ENCODE measurements at regions not wholly inside any gene's neighbourhood (a gene's known extent, or its start where the extent isn't known, plus 50 kb on each side); places are given as distances from the start of the nearest gene placed in this dataset.

- no peaks in the 10 kb centered on the region for H3K36me3 ChIP-seq (ENCODE audit: control insufficient read depth, insufficient read depth, low read length)
- no peak for DNase-seq (ENCODE audit: low read depth, low spot score)
- H3K4me1 ChIP-seq (ENCODE audit: control insufficient read depth, insufficient read depth, low read length), result no peaks in the 10 kb centered on the region
- H3K27ac ChIP-seq (ENCODE audit: low read length), result no peak overlapping the region
- no peaks in the 10 kb centered on the region for H3K27me3 ChIP-seq (ENCODE audit: control insufficient read depth, insufficient read depth, low read length)
- no CpG with 5 or more reads among the region's 5 CpGs for WGBS (ENCODE audit: insufficient coverage, insufficient read length)
- no peak overlapping the region for H3K4me3 ChIP-seq (ENCODE audit: low read length)
- no peaks in the 10 kb centered on the region for H3K9me3 ChIP-seq (ENCODE audit: control insufficient read depth, insufficient read depth, low read length)
These were observed 111.2 kb upstream of the RAPGEF2 start for GRCh38 chr4:158991534-158992155.

- Histone ChIP-seq H3K27me3 (ENCODE audit: control insufficient read depth, insufficient read depth, low read length) (no peaks in the 10 kb centered on the region), H3K27ac (ENCODE audit: low read length) (no peak overlapping the region), H3K36me3 (ENCODE audit: control insufficient read depth, insufficient read depth, low read length) (no peaks in the 10 kb centered on the region), H3K4me1 (ENCODE audit: control insufficient read depth, insufficient read depth, low read length) (no peaks in the 10 kb centered on the region), H3K9me3 (ENCODE audit: control insufficient read depth, insufficient read depth, low read length) (no peaks in the 10 kb centered on the region), H3K4me3 (ENCODE audit: low read length) (no peak overlapping the region)
- WGBS (ENCODE audit: insufficient coverage, insufficient read length), result no CpG with 5 or more reads among the region's 2 CpGs
- DNase-seq (ENCODE audit: low read depth, low spot score), result no peak
These were observed 109.0 kb upstream of the RAPGEF2 start for GRCh38 chr4:158993891-158994290.

- H3K9me3 ChIP-seq (ENCODE audit: control insufficient read depth, insufficient read depth, low read length), result no peaks in the 10 kb centered on the region
- DNase-seq (ENCODE audit: low read depth, low spot score), result no peak
- H3K36me3 ChIP-seq (ENCODE audit: control insufficient read depth, insufficient read depth, low read length), result no peaks in the 10 kb centered on the region
- H3K4me3 ChIP-seq (ENCODE audit: low read length), result no peak overlapping the region
- no CpG with 5 or more reads among the region's 2 CpGs for WGBS (ENCODE audit: insufficient coverage, insufficient read length)
- H3K27me3 ChIP-seq (ENCODE audit: control insufficient read depth, insufficient read depth, low read length), result no peaks in the 10 kb centered on the region
- H3K4me1 ChIP-seq (ENCODE audit: control insufficient read depth, insufficient read depth, low read length), result no peaks in the 10 kb centered on the region
- H3K27ac ChIP-seq (ENCODE audit: low read length), result no peak overlapping the region
These were observed 107.8 kb upstream of the RAPGEF2 start for GRCh38 chr4:158995040-158995439.

DNA sequence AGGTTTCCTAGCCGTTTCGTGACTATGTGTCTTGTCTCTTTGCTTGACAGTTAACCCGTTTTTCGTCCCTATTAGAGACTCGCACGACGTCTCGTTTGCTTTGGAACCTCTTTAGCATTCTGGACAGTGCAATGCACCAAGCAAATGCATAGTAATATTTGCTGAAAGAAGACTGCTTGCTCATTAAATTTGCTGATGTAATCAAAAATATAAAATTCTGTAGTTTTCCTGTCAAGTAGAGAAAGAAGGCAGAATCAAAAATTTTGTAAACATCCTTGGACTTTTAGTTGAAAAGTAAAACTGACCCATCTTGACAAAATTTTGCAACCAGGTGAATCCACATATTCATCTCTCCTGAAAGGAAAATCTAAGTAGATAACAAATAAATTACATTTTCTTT is 106.9 kb upstream of the RAPGEF2 start:
- no peaks in the 10 kb centered on the region for H3K4me1 ChIP-seq (ENCODE audit: control insufficient read depth, insufficient read depth, low read length)
- no peaks in the 10 kb centered on the region for H3K9me3 ChIP-seq (ENCODE audit: control insufficient read depth, insufficient read depth, low read length)
- DNase-seq (ENCODE audit: low read depth, low spot score), result no peak
- H3K4me3 ChIP-seq (ENCODE audit: low read length), result no peak overlapping the region
- no peaks in the 10 kb centered on the region for H3K27me3 ChIP-seq (ENCODE audit: control insufficient read depth, insufficient read depth, low read length)
- no peak overlapping the region for H3K27ac ChIP-seq (ENCODE audit: low read length)
- no CpG with 5 or more reads among the region's 8 CpGs for WGBS (ENCODE audit: insufficient coverage, insufficient read length)
- no peaks in the 10 kb centered on the region for H3K36me3 ChIP-seq (ENCODE audit: control insufficient read depth, insufficient read depth, low read length)

DNA sequence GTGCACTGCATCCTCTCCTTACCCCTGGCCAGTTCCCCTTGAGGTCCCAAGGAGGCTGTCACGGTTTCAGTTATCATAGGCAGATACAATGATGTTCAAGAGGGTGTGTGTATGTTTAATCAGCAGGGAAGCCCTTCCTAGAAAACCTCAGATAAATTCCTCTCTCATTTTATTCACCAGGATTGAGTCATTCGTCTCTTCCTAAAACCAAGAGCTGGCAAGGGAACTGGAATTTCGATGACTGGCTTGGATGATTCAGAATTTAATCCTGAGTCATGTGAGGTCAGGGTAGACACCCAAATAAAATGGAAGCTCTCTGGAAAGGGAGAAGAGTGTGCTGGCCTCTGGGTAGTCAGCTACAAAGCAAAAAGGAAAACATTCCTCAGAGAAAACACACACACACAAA is 106.2 kb upstream of the RAPGEF2 start:
- no peaks in the 10 kb centered on the region for H3K27me3 ChIP-seq (ENCODE audit: control insufficient read depth, insufficient read depth, low read length)
- H3K27ac ChIP-seq (ENCODE audit: low read length), result no peak overlapping the region
- no peak overlapping the region for H3K4me3 ChIP-seq (ENCODE audit: low read length)
- H3K36me3 ChIP-seq (ENCODE audit: control insufficient read depth, insufficient read depth, low read length), result no peaks in the 10 kb centered on the region
- no peaks in the 10 kb centered on the region for H3K9me3 ChIP-seq (ENCODE audit: control insufficient read depth, insufficient read depth, low read length)
- H3K4me1 ChIP-seq (ENCODE audit: control insufficient read depth, insufficient read depth, low read length), result no peaks in the 10 kb centered on the region
- DNase-seq (ENCODE audit: low read depth, low spot score), result no peak
- WGBS (ENCODE audit: insufficient coverage, insufficient read length), result no CpG with 5 or more reads among the region's 3 CpGs

GRCh38 chr4:158997660-158998349 is 105.1 kb upstream of the RAPGEF2 start:
- Histone ChIP-seq H3K27ac (ENCODE audit: low read length) (no peak overlapping the region), H3K27me3 (ENCODE audit: control insufficient read depth, insufficient read depth, low read length) (no peaks in the 10 kb centered on the region), H3K9me3 (ENCODE audit: control insufficient read depth, insufficient read depth, low read length) (no peaks in the 10 kb centered on the region), H3K36me3 (ENCODE audit: control insufficient read depth, insufficient read depth, low read length) (no peaks in the 10 kb centered on the region), H3K4me1 (ENCODE audit: control insufficient read depth, insufficient read depth, low read length) (no peaks in the 10 kb centered on the region), H3K4me3 (ENCODE audit: low read length) (no peak overlapping the region)
- no CpG with 5 or more reads among the region's 4 CpGs for WGBS (ENCODE audit: insufficient coverage, insufficient read length)
- DNase-seq (ENCODE audit: low read depth, low spot score), result no peak

DNA sequence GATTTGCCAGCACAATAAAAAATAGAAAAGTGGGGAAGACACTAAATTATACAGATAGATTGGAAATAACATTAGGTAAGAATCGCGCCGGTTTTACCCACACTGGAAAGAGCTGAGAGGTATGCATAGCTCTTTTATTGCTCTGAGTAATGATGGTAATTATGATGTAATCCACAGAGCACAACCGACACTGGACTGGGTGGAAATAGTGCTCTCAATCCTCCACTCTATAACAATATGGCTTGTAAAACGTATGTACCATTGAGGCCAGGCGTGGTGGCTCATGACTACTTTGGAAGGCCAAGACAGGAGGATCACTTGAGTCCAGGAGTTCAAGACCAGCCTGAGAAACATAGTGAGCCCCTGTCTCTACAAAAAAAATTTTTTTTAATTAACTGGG is 104.3 kb upstream of the RAPGEF2 start:
- no peaks in the 10 kb centered on the region for H3K36me3 ChIP-seq (ENCODE audit: control insufficient read depth, insufficient read depth, low read length)
- H3K27me3 ChIP-seq (ENCODE audit: control insufficient read depth, insufficient read depth, low read length), result no peaks in the 10 kb centered on the region
- no peaks in the 10 kb centered on the region for H3K4me1 ChIP-seq (ENCODE audit: control insufficient read depth, insufficient read depth, low read length)
- H3K4me3 ChIP-seq (ENCODE audit: low read length), result no peak overlapping the region
- no peak for DNase-seq (ENCODE audit: low read depth, low spot score)
- no CpG with 5 or more reads among the region's 6 CpGs for WGBS (ENCODE audit: insufficient coverage, insufficient read length)
- H3K9me3 ChIP-seq (ENCODE audit: control insufficient read depth, insufficient read depth, low read length), result no peaks in the 10 kb centered on the region
- H3K27ac ChIP-seq (ENCODE audit: low read length), result no peak overlapping the region

DNA sequence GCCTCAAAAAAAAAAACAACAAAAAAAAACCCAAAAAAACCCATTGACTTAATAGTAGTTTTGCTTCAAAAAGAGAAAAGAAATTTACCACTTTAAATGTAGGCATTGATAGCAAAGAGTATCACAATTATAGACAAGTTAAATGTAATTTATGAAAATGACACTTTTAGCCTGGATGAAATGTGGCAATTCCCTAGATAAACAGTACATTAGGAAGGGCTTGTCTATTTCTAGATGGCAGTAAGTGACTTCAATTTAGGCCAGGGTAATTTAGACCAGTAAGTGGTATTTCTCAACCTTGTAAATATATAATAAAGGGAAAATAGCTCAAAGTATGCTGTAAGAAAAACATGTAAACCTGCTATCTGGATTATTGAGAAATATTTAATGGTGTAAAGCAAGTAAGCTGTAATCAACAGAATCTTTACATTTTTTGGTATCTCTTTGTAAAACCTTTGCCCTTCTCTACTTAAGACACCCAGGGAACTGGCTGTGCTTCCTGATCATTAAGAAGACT is 103.7 kb upstream of the RAPGEF2 start:
- Histone ChIP-seq H3K27me3 (ENCODE audit: control insufficient read depth, insufficient read depth, low read length) (no peaks in the 10 kb centered on the region), H3K27ac (ENCODE audit: low read length) (no peak overlapping the region), H3K9me3 (ENCODE audit: control insufficient read depth, insufficient read depth, low read length) (no peaks in the 10 kb centered on the region), H3K36me3 (ENCODE audit: control insufficient read depth, insufficient read depth, low read length) (no peaks in the 10 kb centered on the region), H3K4me3 (ENCODE audit: low read length) (no peak overlapping the region), H3K4me1 (ENCODE audit: control insufficient read depth, insufficient read depth, low read length) (no peaks in the 10 kb centered on the region)
- DNase-seq (ENCODE audit: low read depth, low spot score), result no peak

DNA sequence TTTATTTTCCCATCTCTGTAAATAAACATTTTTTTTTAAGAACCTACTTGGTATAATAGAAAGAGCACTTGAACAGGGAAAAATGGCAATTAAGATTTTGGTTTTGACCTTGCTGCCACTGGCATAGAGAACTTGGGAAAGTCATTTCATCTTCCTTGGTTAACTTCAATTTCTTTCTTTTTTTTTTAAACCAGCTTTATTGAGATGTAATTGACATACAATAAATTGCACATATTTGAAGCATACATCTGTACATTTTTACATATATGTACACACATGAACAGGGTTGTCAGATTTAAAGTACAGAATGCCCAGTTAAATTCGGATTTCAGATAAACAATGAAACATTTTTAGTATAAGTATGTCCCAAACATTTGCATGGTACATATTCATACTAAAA is 103.0 kb upstream of the RAPGEF2 start:
- H3K36me3 ChIP-seq (ENCODE audit: control insufficient read depth, insufficient read depth, low read length), result no peaks in the 10 kb centered on the region
- no peak overlapping the region for H3K4me3 ChIP-seq (ENCODE audit: low read length)
- H3K4me1 ChIP-seq (ENCODE audit: control insufficient read depth, insufficient read depth, low read length), result no peaks in the 10 kb centered on the region
- no peak overlapping the region for H3K27ac ChIP-seq (ENCODE audit: low read length)
- no peak for DNase-seq (ENCODE audit: low read depth, low spot score)
- H3K27me3 ChIP-seq (ENCODE audit: control insufficient read depth, insufficient read depth, low read length), result no peaks in the 10 kb centered on the region
- no peaks in the 10 kb centered on the region for H3K9me3 ChIP-seq (ENCODE audit: control insufficient read depth, insufficient read depth, low read length)
- no CpG with 5 or more reads among the region's 1 CpG for whole genome bisulfite sequencing (ENCODE audit: insufficient coverage, insufficient read length)

- H3K9me3 ChIP-seq (ENCODE audit: control insufficient read depth, insufficient read depth, low read length), result no peaks in the 10 kb centered on the region
- H3K4me1 ChIP-seq (ENCODE audit: control insufficient read depth, insufficient read depth, low read length), result no peaks in the 10 kb centered on the region
- no peak overlapping the region for H3K4me3 ChIP-seq (ENCODE audit: low read length)
- H3K27ac ChIP-seq (ENCODE audit: low read length), result no peak overlapping the region
- no peaks in the 10 kb centered on the region for H3K27me3 ChIP-seq (ENCODE audit: control insufficient read depth, insufficient read depth, low read length)
- WGBS (ENCODE audit: insufficient coverage, insufficient read length), result no CpG with 5 or more reads among the region's 3 CpGs
- DNase-seq (ENCODE audit: low read depth, low spot score), result no peak
- H3K36me3 ChIP-seq (ENCODE audit: control insufficient read depth, insufficient read depth, low read length), result no peaks in the 10 kb centered on the region
These were observed 99.9 kb upstream of the RAPGEF2 start for GRCh38 chr4:159002950-159003349.

All from iPS DF 6.9 (cell line).